Effector memory CD4-positive, alpha-beta T cell (primary cell): ENCODE measurements at regions not wholly inside any gene's neighbourhood (a gene's known extent, or its start where the extent isn't known, plus 50 kb on each side); places are given as distances from the start of the nearest gene placed in this dataset.

Source experiments
- DNase-seq, 3 donors: peaks; one replicate each; pipeline ENCODE4 v3.0.0-alpha.2; 2020
- H3K27ac ChIP-seq: 2 replicates; pipeline ENCODE4 v1.7.0; 2013; ENCODE audit warnings: mild to moderate bottlenecking, low read length, moderate library complexity; ENCODE audit not compliant: insufficient read depth, poor library complexity, severe bottlenecking
- H3K27me3 ChIP-seq: replicated peaks from 2 replicates; pipeline ENCODE4 v1.7.0; 2013; ENCODE audit warnings: mild to moderate bottlenecking, low read length; ENCODE audit not compliant: insufficient read depth, control insufficient read depth, poor library complexity, severe bottlenecking
- H3K36me3 ChIP-seq: 2 replicates; pipeline ENCODE4 v1.7.0; 2013; ENCODE audit warnings: mild to moderate bottlenecking, low read length, moderate library complexity; ENCODE audit not compliant: control insufficient read depth, insufficient read depth
- H3K4me1 ChIP-seq: 2 replicates; pipeline ENCODE4 v1.7.0; 2013; ENCODE audit warnings: low read length, mild to moderate bottlenecking; ENCODE audit not compliant: control insufficient read depth, insufficient read depth, poor library complexity, severe bottlenecking
- H3K4me3 ChIP-seq: 2 replicates; pipeline ENCODE4 v1.7.0; 2013; ENCODE audit warnings: low read length, low read depth, mild to moderate bottlenecking; ENCODE audit not compliant: insufficient read depth, poor library complexity, severe bottlenecking
- H3K9me3 ChIP-seq: 2 replicates; pipeline ENCODE4 v1.7.0; 2013; ENCODE audit warnings: mild to moderate bottlenecking, low read length, moderate library complexity; ENCODE audit not compliant: control insufficient read depth

DNA sequence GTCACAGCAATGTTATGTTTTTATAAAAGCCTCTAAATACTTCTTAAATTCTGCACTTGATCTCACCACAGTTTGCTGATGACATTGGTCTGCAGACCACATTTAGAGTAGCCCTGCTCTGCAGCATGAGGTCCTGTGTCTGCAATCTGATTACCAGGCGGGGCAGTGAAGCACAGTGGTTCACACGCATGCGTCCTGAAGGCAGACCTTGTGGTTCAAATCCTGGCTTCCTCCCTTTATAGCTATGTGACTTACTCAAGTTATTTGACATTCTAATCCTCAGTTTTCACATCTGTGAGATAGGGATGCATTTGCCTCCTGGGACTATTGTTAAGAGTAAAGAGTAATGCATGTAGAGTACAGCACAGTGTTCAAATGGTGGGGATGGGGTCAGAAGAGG lies 50.3 kb downstream of the BMAL2 start:
- no peaks in the 10 kb centered on the region for H3K27me3 ChIP-seq
- no peak overlapping the region for H3K27ac ChIP-seq
- no peaks in the 10 kb centered on the region for H3K4me1 ChIP-seq
- H3K36me3 ChIP-seq, result no peaks in the 10 kb centered on the region
- H3K4me3 ChIP-seq, result no peak overlapping the region
- DNase-seq, result no peak
- H3K9me3 ChIP-seq, result no peaks in the 10 kb centered on the region

DNA sequence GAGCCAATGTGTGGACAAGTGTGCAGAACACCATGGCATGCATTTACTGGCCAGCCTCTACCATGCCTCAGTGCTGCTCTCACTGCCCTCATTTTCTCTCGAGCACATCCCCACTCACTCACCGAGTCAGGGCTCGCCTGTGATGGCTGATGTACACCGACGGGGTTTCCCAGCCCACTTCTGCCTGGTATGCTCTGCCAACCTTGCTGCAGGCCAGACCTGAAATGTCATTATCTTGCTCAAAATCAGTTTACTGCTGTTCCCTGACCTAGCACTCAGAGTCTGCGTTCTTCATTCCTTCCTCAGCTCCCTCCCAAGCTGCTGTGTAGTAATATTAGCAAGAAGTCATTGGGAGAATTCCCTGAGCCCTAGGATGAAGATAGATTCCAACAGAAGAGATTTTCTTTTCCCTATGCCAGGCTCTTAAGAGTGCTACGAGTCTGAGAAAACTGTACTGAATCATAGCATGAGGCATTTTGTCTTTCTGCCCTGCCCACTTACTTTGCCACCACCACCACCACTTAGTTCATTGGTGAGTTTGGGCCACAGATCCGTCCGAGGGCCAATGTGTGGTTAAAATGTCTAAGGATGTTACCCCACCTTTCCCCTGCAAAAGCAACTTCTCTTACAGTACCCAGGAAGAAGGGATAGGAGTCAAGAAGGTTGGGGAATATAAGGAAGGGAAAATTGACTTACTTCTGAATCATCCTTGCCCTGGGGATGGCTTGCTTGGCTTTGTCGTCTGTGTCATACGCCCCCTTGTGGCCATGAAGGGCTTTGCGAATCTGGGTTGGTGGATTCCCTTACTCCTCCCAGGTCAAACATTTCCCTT lies 51.0 kb downstream of the BMAL2 start:
- no peaks in the 10 kb centered on the region for H3K4me1 ChIP-seq
- no peaks in the 10 kb centered on the region for H3K9me3 ChIP-seq
- no peaks in the 10 kb centered on the region for H3K27me3 ChIP-seq
- H3K27ac ChIP-seq, result no peak overlapping the region
- H3K36me3 ChIP-seq, result no peaks in the 10 kb centered on the region
- H3K4me3 ChIP-seq, result no peak overlapping the region
- peak; percentile 2 to 41 (median 20) for DNase-seq

- Histone ChIP-seq H3K36me3 (no peaks in the 10 kb centered on the region), H3K9me3 (no peaks in the 10 kb centered on the region), H3K4me1 (no peaks in the 10 kb centered on the region), H3K4me3 (no peak overlapping the region), H3K27ac (no peak overlapping the region), H3K27me3 (no peaks in the 10 kb centered on the region)
- no peak for DNase-seq
These were observed 51.6 kb downstream of the BMAL2 start for GRCh38 chr12:27384261-27384590.

GRCh38 chr12:27385766-27386564 lies 53.3 kb downstream of the BMAL2 start:
- Histone ChIP-seq H3K4me1 (no peaks in the 10 kb centered on the region), H3K4me3 (no peak overlapping the region), H3K9me3 (no peaks in the 10 kb centered on the region), H3K27ac (no peak overlapping the region), H3K27me3 (no peaks in the 10 kb centered on the region), H3K36me3 (no peaks in the 10 kb centered on the region)
- DNase-seq, result no peak

DNA sequence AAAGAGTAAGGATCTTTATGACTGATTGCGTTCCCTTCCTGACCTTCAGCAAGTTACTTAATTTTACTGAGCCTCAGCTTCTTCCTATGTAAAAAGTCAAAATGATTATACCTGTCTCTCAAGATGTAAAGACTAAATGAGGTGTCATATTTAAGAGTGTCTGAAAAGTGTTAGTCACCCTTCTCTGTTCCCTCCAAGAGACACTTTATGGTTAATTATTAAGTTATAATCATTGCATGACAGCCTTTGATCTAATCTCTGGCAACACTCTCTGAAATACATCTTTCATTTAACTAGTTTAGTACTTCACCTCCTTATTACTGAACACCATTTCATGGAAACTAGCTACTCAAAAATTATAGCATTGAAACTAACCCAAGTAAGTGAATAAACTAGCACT lies 54.8 kb downstream of the BMAL2 start:
- Histone ChIP-seq H3K9me3 (no peaks in the 10 kb centered on the region), H3K4me3 (no peak overlapping the region), H3K27me3 (no peaks in the 10 kb centered on the region), H3K27ac (no peak overlapping the region), H3K4me1 (no peaks in the 10 kb centered on the region), H3K36me3 (no peaks in the 10 kb centered on the region)
- no peak for DNase-seq

GRCh38 chr12:27388650-27389049 lies 56.0 kb downstream of the BMAL2 start:
- H3K27me3 ChIP-seq, result no peaks in the 10 kb centered on the region
- H3K9me3 ChIP-seq, result no peaks in the 10 kb centered on the region
- DNase-seq, result no peak
- H3K36me3 ChIP-seq, result no peaks in the 10 kb centered on the region
- H3K4me1 ChIP-seq, result no peaks in the 10 kb centered on the region
- no peak overlapping the region for H3K4me3 ChIP-seq
- H3K27ac ChIP-seq, result no peak overlapping the region

- Histone ChIP-seq H3K9me3 (no peaks in the 10 kb centered on the region), H3K4me1 (no peaks in the 10 kb centered on the region), H3K27me3 (no peaks in the 10 kb centered on the region), H3K4me3 (no peak overlapping the region), H3K36me3 (no peaks in the 10 kb centered on the region), H3K27ac (no peak overlapping the region)
- no peak for DNase-seq
These were observed 51.9 kb upstream of the SMCO2 start for GRCh38 chr12:27394676-27395075.

DNA sequence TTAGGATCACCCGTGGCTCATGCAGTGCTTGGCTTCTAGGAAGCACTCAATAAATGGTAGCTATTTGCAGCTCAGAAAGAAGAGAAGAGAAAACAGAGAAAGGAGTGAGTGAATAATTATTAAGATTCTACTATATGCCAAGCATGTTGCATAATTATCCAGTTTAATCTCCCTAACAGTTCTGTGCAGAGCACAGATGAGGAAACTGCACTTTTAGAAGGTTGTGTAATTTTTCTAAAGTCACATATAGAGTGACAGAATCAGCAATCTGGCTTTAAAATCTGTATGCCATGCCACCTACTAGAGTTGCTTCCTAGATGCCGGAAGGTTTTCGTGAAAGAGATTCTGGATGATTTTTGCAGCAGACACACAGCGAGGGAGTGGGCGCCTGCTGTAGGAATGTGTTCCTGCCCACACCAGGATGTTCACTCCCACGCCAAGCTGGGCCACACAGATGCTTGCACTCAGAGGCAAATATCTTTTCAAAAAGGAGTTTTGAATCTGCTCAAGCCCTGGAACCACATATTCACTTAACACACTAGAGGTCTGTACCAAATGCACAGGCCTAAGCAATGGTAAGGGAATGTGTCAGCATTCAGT lies 50.2 kb upstream of the SMCO2 start:
- no peaks in the 10 kb centered on the region for H3K9me3 ChIP-seq
- no peak overlapping the region for H3K27ac ChIP-seq
- no peak for DNase-seq
- no peak overlapping the region for H3K4me3 ChIP-seq
- H3K4me1 ChIP-seq, result no peaks in the 10 kb centered on the region
- no peaks in the 10 kb centered on the region for H3K36me3 ChIP-seq
- H3K27me3 ChIP-seq, result no peaks in the 10 kb centered on the region
